ENCODE measurements at regions not wholly inside any gene's neighbourhood (a gene's known extent, or its start where the extent isn't known, plus 50 kb on each side); places are given as distances from the start of the nearest gene placed in this dataset.

DNA sequence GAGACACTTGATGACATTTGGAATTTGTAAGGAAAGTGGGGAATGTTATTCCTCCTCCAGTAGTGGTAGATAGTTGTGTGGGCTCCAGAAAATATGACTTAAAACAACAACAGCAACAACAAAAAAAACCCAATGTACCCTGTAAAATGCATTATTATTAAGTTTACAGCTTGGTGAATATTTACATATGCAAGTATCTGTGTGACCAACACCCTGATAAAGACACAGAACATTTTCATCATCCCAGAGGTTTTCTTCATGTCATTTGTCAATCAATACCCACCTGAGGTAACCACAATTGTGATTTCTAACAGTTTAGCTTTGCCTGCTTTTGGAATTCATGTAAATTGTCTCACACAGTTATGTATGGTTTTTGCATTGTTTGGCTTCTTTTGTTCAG lies 152.1 kb upstream of the GRIK2 start:
- Mint-ChIP-seq H3K27ac (ENCODE audit: unreplicated experiment) (no peak overlapping the region), H3K27me3 (ENCODE audit: unreplicated experiment) (no peaks in the 10 kb centered on the region), H3K4me3 (ENCODE audit: unreplicated experiment) (no peak overlapping the region), H3K9me3 (ENCODE audit: unreplicated experiment) (peaks cover 3% of the 10 kb centered on the region), H3K4me1 (ENCODE audit: unreplicated experiment) (no peaks in the 10 kb centered on the region), H3K36me3 (ENCODE audit: unreplicated experiment) (no peaks in the 10 kb centered on the region)
- TF ChIP-seq CTCF (IDR thresholded peaks at IDR 0.05), result no peak
- DNase-seq (ENCODE audit: extremely low spot score, unreplicated experiment), result no peak

GRCh38 chr6:101249470-101249869 lies 144.0 kb upstream of the GRIK2 start:
- Mint-ChIP-seq H3K4me3 (ENCODE audit: unreplicated experiment) (no peak overlapping the region), H3K27ac (ENCODE audit: unreplicated experiment) (no peak overlapping the region), H3K4me1 (ENCODE audit: unreplicated experiment) (no peaks in the 10 kb centered on the region), H3K36me3 (ENCODE audit: unreplicated experiment) (peaks cover 2% of the 10 kb centered on the region), H3K9me3 (ENCODE audit: unreplicated experiment) (peaks cover 33% of the 10 kb centered on the region), H3K27me3 (ENCODE audit: unreplicated experiment) (no peaks in the 10 kb centered on the region)
- DNase-seq (ENCODE audit: extremely low spot score, unreplicated experiment), result no peak
- no peak for TF ChIP-seq CTCF (IDR thresholded peaks at IDR 0.05)

- H3K27ac Mint-ChIP-seq (ENCODE audit: unreplicated experiment), result no peak overlapping the region
- H3K4me1 Mint-ChIP-seq (ENCODE audit: unreplicated experiment), result no peaks in the 10 kb centered on the region
- no peaks in the 10 kb centered on the region for H3K36me3 Mint-ChIP-seq (ENCODE audit: unreplicated experiment)
Observed at GRCh38 chr6:101257163-101257562, 136.3 kb upstream of the GRIK2 start.

GRCh38 chr6:101259505-101259904 lies 134.0 kb upstream of the GRIK2 start:
- H3K27ac Mint-ChIP-seq (ENCODE audit: unreplicated experiment), result no peak overlapping the region
- no peak for DNase-seq (ENCODE audit: extremely low spot score, unreplicated experiment)
- H3K27me3 Mint-ChIP-seq (ENCODE audit: unreplicated experiment), result no peaks in the 10 kb centered on the region
- no peaks in the 10 kb centered on the region for H3K36me3 Mint-ChIP-seq (ENCODE audit: unreplicated experiment)
- no peak for TF ChIP-seq CTCF (IDR thresholded peaks at IDR 0.05)
- H3K4me3 Mint-ChIP-seq (ENCODE audit: unreplicated experiment), result no peak overlapping the region
- no peaks in the 10 kb centered on the region for H3K4me1 Mint-ChIP-seq (ENCODE audit: unreplicated experiment)
- H3K9me3 Mint-ChIP-seq (ENCODE audit: unreplicated experiment), result peaks cover 15% of the 10 kb centered on the region

More at GRCh38 chr6:101257163-101257562, 136.3 kb upstream of the GRIK2 start:
- no peak for DNase-seq (ENCODE audit: extremely low spot score, unreplicated experiment)
- Mint-ChIP-seq H3K27me3 (ENCODE audit: unreplicated experiment) (no peaks in the 10 kb centered on the region), H3K9me3 (ENCODE audit: unreplicated experiment) (peaks cover 15% of the 10 kb centered on the region), H3K4me3 (ENCODE audit: unreplicated experiment) (no peak overlapping the region)
- TF ChIP-seq CTCF (IDR thresholded peaks at IDR 0.05), result no peak

DNA sequence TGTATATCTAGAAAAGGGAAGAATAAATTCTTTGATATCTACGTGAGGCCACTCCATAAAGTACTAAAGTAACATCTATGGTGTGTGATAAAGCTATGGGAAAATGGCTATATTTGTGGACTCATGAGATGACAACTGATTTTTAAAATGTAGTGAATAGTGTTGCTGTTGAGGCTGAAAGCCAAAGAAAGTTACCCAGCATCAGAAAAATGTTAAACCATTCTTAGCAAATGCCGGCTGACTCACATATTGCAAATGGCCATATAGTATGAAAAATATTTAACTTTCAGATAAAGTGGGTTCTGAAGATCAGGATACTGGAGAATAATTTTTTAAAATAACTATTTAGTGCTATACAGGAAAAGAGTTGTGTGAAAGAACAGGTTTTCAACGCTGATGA lies 129.9 kb upstream of the GRIK2 start:
- no peak for TF ChIP-seq CTCF (IDR thresholded peaks at IDR 0.05)
- no peak overlapping the region for H3K27ac Mint-ChIP-seq (ENCODE audit: unreplicated experiment)

More for the DNA sequence above, 129.9 kb upstream of the GRIK2 start:
- no peaks in the 10 kb centered on the region for H3K27me3 Mint-ChIP-seq (ENCODE audit: unreplicated experiment)
- no peaks in the 10 kb centered on the region for H3K4me1 Mint-ChIP-seq (ENCODE audit: unreplicated experiment)
- DNase-seq (ENCODE audit: extremely low spot score, unreplicated experiment), result no peak
- peaks cover 4% of the 10 kb centered on the region for H3K9me3 Mint-ChIP-seq (ENCODE audit: unreplicated experiment)
- no peak overlapping the region for H3K4me3 Mint-ChIP-seq (ENCODE audit: unreplicated experiment)
- H3K36me3 Mint-ChIP-seq (ENCODE audit: unreplicated experiment), result no peaks in the 10 kb centered on the region
